HT1080 (cell line): ENCODE measurements at regions not wholly inside any gene's neighbourhood (a gene's known extent, or its start where the extent isn't known, plus 50 kb on each side); places are given as distances from the start of the nearest gene placed in this dataset.
"Not testable (repeated sequence)": the region's sequence is repeated elsewhere in the genome, so short reads cannot be mapped to it uniquely, and the experiment has no call there.

Source experiments
- DNase-seq: peaks from one replicate; pipeline ENCODE4 v3.0.0-alpha.2; 2015; ENCODE audit warnings: low read depth

GRCh38 chr6:81909981-81910900, 157.8 kb upstream of the TENT5A start:
- DNase-seq = no peak

DNA sequence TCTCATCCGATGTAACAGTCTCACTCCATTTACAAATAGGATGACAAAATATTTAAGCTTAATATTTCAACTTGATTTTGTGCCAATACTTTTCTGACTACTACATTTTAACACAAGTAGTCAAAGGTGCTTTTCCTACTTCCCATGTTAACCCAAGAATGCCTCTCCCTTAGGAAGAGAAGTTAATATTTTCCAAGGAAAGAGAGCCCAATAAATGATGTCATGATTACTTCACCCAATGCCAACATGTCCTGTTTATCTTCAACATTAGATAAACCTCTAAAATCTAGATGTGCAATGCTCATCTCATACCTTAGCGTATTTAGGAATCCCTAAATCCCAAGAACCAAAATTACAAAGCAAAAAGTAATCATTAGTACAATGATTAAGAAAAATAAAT, 156.7 kb upstream of the TENT5A start:
- no peak for DNase-seq

DNA sequence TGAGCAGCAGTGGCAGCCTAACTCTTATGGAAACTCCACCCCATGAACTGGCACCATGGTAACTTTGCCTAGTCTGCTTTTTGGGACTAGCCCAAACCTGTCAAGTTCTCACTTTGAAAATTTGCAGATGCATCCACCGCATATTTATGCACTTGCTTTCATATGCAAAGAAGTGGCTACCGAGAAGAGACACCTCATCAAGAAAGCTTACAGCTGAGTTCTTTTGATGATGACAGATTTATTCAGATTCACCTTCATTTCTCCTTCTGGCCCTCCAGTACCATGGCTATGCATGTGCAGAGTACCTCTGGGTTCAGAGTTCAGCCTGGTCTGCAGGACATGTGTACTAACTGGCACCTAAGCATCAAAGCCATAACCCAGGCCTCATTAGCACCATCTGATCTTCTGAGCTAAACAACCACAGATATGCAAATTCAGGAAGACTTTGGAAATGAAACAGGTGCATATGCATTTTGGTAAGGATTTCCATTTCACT, 154.3 kb upstream of the TENT5A start:
- no peak for DNase-seq

DNA sequence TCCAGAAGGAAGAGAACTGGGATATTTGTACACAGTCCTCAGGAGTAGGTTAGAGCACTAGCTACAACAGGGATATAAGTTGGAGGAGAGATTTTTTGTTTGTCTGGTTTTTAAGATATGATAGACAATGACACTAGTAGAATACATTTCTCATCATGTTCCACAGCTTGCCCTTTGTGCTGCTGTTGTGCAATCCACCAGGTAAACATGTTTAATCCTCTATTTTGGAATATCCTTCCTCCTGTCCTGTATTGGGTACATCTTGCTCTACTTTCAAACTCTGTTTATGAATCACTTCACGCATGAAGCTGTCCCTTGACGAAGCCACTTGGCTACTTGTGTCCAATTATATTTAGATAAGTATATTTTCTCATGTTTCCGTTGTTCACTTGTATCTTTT, 153.6 kb upstream of the TENT5A start:
- DNase-seq = no peak

DNA sequence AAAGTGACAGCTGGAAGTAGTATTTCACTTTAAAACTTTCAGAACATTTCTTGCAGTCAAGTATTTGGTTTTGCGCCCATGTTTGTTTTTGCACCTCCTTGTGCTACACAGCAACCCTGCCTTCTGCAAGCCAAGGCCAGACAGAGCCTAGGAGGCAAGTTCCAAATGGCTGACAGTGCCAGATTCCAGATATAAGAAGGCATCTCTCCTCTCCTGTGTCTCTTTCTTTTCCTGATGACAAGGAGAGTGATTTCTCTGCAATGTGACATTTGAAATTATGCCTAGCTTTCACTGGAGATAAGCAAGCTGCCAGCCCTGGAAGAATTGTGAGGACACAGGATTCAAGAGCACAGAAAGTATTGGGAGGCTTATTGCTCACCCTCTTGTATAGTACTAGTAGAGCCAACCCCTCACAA, 149.1 kb upstream of the TENT5A start:
- no peak for DNase-seq

DNA sequence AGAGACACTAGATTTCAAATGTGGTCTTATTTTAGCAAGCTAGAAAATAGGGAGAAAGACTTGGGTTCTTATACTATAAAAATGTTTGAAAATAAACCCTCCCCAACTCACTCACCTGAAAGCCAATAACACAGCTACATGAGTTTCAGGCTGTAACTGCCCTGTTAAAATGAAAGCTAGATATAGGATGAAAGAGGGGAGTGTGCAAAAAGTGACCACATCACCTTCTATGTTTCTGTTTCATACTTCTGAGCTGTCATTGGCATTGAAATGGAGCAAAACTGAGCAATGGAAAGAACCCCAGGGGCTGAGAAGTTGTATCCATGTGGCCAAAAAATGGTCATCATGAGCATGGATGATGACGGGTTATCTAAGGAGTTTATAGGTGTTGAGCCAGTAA, 148.1 kb upstream of the TENT5A start:
- DNase-seq = no peak

GRCh38 chr6:81897793-81898192, 145.3 kb upstream of the TENT5A start:
- no peak for DNase-seq

DNA sequence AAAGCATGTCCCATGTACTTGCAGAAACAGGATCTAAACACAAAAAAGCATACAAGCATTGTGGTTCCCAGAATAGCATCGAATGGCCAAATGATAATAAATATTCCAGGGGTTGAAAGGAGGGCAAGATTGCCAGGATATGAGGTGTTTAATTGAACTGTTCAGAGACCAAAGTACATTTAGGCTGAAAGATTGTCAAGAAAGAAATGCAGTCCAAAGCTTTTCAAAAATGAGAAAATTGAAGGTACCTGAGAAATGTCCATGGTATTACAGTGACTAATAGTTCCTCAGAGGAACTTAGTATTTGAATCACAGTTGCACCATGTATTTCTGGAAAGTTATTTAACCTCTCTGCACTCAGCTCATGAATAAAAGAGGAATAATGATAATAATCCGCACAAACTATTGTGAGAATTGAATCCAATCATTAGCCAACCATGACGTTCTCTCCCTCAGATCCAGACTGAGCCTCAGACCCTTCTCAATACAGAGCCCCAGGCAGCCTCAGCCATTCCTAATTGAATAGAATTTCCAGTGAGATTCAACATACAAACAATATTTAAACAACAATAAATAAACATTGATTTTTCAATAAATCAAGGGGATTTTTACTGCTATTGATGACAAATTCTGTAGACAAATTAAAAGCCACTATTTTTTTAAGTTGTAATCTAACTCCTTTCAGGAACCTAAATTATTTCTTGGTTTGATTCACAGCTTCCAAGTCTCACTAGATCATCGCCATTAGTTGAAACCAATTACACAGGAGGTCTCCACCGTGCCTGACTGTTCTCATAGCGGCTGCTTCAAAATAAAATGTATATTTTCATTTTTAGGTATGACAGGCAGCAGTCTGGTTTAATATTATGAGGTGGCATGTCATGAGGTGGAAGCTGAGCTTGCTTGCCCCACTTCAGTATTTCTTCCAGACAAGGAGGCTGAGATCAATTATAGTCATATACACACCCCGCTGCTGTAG, 144.3 kb upstream of the TENT5A start:
- no peak for DNase-seq

GRCh38 chr6:81895511-81896185, 143.2 kb upstream of the TENT5A start:
- DNase-seq = no peak

- no peak for DNase-seq
Observed at GRCh38 chr6:81894788-81895271, 142.3 kb upstream of the TENT5A start.

- no peak for DNase-seq
Observed at GRCh38 chr6:81894306-81894705, 141.8 kb upstream of the TENT5A start.

DNA sequence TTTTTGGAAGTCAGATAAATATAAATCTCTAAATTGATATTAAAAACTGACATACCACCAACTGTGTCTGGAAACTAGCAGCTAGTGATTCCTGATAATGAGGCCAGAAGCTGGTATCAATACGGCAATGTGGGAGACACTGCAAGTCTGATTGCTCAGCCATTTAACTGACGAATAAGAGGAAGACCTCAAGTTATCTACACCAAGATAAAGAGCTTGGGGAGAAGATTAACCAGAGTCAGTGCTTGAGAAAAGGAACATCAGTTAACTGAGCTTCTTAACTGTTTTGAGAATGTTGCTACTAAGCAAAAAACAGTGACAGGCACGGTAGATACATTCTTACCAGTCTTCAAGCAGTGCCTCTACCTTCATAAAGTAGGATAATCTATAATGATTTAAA, 140.4 kb upstream of the TENT5A start:
- DNase-seq = no peak

- no peak for DNase-seq
Observed at GRCh38 chr6:81891874-81892273, 139.4 kb upstream of the TENT5A start.

DNA sequence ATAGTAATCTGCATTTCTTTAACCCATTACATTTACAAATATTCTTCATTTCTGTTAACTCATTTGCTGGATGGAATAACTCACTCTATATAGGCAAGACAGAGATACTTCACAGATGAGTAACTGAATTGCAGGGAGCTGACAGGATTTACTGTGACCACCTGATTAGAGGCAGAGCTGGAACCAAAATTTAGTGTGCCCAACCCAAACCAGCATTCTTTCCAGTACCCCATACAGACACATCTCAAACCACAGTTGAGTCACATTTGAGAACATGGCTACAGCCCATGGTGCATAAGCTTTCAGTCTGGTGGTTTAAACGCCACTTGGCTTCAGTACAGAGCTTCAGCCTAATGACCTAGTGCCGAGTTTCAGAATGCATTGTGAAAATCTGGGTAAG, 138.4 kb upstream of the TENT5A start:
- DNase-seq = peak; percentile 15

DNA sequence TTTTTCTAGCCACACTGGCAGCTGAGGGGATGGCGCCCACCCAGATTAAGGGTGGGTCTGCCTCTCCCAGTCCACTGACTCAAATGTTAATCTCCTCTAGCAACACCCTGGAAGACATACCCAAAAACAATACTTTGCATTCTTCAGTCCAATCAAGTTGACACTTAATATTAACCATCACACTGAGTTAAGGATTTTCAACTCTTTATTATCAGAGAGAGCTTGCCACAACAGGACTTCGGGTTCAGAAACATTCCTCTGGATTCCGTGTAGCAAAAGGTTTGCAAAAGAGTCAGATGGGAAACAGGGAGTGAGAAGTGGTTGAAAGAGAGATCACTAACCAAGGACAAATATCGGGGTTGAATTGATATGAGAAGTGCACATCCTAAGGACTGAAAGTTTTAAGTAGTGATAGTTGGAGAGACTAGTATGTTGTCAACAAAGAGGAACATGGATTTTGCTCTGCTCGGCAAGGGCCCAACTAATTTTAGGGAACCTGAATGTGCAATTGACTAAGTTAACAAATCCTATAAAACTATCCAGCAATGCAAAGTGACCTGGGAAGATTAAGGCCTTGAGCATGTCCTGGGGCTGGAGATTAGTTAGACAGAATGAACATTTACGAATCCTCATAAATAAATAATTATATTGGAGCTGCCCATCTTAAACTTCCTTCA, 137.0 kb upstream of the TENT5A start:
- DNase-seq = no peak

DNA sequence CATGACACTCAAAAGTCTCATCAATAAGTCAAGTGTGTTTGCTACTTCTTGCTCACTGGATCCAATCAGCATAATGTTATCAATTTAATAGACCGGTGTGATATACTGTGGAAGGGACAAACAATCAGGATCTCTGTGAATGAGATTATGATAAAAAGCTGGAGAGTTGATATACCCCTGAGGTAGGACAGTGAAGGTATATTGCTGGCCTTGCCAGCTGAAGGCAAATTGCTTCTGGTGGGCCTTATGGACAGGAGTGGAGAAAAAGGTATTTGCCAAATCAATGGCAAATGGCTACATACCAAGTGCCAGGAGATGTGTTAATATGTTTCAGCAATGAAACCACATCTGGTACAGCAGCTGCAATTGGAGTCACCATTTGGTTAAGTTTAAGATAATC, 134.4 kb upstream of the TENT5A start:
- DNase-seq = not testable (repeated sequence)

DNA sequence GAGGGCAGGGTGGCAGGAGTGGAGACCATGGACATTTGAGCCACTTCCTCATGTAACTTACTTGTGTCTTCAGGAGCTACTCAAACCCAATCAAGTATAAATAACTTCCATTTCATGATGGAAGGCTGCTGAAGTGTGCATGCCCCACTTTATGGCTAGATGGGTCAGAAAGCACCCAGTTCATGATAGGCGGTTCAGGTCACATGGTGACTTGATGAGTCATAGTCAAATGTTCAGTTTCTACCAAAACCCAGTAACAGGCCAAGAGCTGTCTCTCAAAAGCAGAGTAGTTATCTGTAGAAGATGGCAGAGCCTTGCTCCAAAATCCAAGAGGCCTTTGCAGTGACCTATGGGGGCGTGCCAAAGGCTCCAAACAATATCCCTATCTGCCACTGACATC, 133.7 kb upstream of the TENT5A start:
- no peak for DNase-seq

DNA sequence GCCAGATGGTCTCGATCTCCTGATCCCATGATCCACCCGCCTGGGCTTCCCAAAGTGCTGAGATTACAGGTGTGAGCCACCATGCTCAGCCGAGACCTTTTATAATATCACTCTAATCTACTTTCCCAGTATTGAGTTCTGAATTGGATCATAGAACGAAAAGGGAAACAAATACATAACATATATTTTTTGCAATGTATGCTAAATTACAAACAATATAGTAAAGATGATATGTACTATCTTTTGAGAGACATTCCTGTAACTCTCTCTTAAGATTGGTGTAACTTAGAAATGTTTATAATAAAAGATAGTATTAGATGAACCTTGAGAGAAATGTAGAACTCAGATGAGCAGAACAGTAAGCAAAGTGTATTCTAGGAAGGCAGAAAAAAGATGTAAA, 129.2 kb upstream of the TENT5A start:
- no peak for DNase-seq

GRCh38 chr6:81878479-81878878, 126.0 kb upstream of the TENT5A start:
- DNase-seq = no peak

DNA sequence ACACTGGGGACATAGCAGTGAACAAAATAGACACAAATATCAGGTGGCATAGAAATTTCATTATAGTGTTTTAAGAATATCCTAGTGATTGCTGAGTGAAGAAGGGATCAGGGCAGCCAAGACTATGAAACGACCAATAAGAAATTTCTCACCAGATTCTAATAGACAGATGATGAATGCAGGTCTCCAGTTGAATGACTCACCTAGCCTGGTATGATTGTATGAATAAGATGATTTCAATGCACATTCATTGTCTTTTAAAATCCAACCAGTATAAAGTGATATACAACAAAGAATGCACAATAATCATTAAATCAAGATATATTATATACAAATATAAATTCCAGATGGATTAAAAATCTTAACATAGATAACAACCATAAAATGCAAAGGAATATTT, 124.5 kb upstream of the TENT5A start:
- DNase-seq = peak; percentile 37
